KMS-11 (cell line): ENCODE measurements at regions not wholly inside any gene's neighbourhood (a gene's known extent, or its start where the extent isn't known, plus 50 kb on each side); places are given as distances from the start of the nearest gene placed in this dataset.

Experiments
- H2AFZ ChIP-seq: fragments of 200-600 bp; sonication (generic); 2 replicates; pipeline ENCODE4 v1.6.1; 2016; ENCODE audit warnings: antibody characterized with exemption, mixed run types, low read depth
- H3K27ac ChIP-seq: fragments of 200-600 bp; sonication (generic); 2 replicates; pipeline ENCODE4 v1.6.1; 2016; ENCODE audit warnings: mild to moderate bottlenecking, mixed run types
- H3K27me3 ChIP-seq: fragments of 200-600 bp; sonication (generic); 2 replicates; pipeline ENCODE4 v1.6.1; 2017; ENCODE audit warnings: mild to moderate bottlenecking, low read depth, mixed run types, moderate library complexity; ENCODE audit not compliant: insufficient read depth
- H3K36me3 ChIP-seq: fragments of 200-600 bp; sonication (generic); 2 replicates; pipeline ENCODE4 v1.6.1; 2017; ENCODE audit warnings: mild to moderate bottlenecking, mixed run types; ENCODE audit not compliant: insufficient read depth
- H3K4me1 ChIP-seq: fragments of 200-600 bp; sonication (generic); 2 replicates; pipeline ENCODE4 v1.6.1; 2016; ENCODE audit warnings: mild to moderate bottlenecking, low read depth, mixed run types; ENCODE audit not compliant: poor library complexity, severe bottlenecking
- H3K4me2 ChIP-seq: fragments of 200-600 bp; sonication (generic); 2 replicates; pipeline ENCODE4 v1.7.0; 2016; ENCODE audit warnings: mild to moderate bottlenecking, mixed run types
- H3K4me3 ChIP-seq: fragments of 200-600 bp; sonication (generic); IDR thresholded peaks from 2 replicates; pipeline ENCODE4 v1.6.1; 2017; ENCODE audit warnings: low read depth, low read length, mixed read lengths; ENCODE audit not compliant: insufficient read depth
- H3K79me2 ChIP-seq: fragments of 200-600 bp; sonication (generic); 2 replicates; pipeline ENCODE4 v1.6.1; 2016; ENCODE audit warnings: low read depth, mixed run types; ENCODE audit not compliant: insufficient read depth
- H3K9ac ChIP-seq: fragments of 200-600 bp; sonication (generic); 2 replicates; pipeline ENCODE4 v1.6.1; 2016; ENCODE audit warnings: mild to moderate bottlenecking, mixed run types
- H4K20me1 ChIP-seq: fragments of 200-600 bp; sonication (generic); 2 replicates; pipeline ENCODE4 v1.6.1; 2016; ENCODE audit warnings: mild to moderate bottlenecking, mixed run types; ENCODE audit not compliant: insufficient read depth
- TF ChIP-seq, protein P1 (sequence below): fragments of 200-600 bp; sonication (generic); conservative IDR thresholded peaks from 2 replicates; pipeline ENCODE4 v1.6.1; 2017; ENCODE audit warnings: low read depth, mild to moderate bottlenecking, antibody characterized with exemption, low read length, moderate library complexity, mixed read lengths

GRCh38 chr10:10865303-10865702, 152.4 kb upstream of the CELF2 start:
- H3K36me3 ChIP-seq = no peaks in the 10 kb centered on the region
- no peaks in the 10 kb centered on the region for H3K79me2 ChIP-seq
- H3K27me3 ChIP-seq = no peaks in the 10 kb centered on the region
- TF ChIP-seq, protein P1, sequence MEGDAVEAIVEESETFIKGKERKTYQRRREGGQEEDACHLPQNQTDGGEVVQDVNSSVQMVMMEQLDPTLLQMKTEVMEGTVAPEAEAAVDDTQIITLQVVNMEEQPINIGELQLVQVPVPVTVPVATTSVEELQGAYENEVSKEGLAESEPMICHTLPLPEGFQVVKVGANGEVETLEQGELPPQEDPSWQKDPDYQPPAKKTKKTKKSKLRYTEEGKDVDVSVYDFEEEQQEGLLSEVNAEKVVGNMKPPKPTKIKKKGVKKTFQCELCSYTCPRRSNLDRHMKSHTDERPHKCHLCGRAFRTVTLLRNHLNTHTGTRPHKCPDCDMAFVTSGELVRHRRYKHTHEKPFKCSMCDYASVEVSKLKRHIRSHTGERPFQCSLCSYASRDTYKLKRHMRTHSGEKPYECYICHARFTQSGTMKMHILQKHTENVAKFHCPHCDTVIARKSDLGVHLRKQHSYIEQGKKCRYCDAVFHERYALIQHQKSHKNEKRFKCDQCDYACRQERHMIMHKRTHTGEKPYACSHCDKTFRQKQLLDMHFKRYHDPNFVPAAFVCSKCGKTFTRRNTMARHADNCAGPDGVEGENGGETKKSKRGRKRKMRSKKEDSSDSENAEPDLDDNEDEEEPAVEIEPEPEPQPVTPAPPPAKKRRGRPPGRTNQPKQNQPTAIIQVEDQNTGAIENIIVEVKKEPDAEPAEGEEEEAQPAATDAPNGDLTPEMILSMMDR = no peak
- no peak overlapping the region for H3K27ac ChIP-seq
- H3K9ac ChIP-seq = no peak overlapping the region
- H3K4me3 ChIP-seq = no peak overlapping the region
- no peak overlapping the region for H3K4me2 ChIP-seq
- H4K20me1 ChIP-seq = no peaks in the 10 kb centered on the region
- H2AFZ ChIP-seq = no peak overlapping the region
- no peaks in the 10 kb centered on the region for H3K4me1 ChIP-seq

DNA sequence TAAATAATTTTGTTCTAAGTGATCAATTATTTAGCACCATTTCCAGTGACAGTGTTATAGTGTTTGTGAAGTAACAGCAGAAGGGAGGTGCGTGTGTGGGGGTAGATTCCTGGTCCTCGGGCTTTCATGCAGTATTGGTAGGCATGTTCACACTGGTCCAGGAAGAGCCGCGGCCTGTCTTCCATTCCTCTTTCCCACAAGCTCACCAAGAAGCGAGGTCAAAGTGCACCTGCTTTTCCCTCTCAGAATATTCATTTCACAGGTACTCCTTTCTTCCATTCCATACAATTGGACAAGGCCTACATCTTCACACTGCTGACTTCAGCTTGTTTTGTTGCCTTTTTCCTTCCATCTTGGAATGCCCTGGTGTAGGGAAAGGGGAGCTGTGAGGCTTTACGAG, 151.8 kb upstream of the CELF2 start:
- Histone ChIP-seq H3K4me2 (no peak overlapping the region), H3K36me3 (no peaks in the 10 kb centered on the region), H3K9ac (no peak overlapping the region), H3K79me2 (no peaks in the 10 kb centered on the region), H3K27me3 (no peaks in the 10 kb centered on the region), H3K4me3 (no peak overlapping the region), H2AFZ (no peak overlapping the region), H3K27ac (no peak overlapping the region), H3K4me1 (no peaks in the 10 kb centered on the region), H4K20me1 (no peaks in the 10 kb centered on the region)
- TF ChIP-seq, protein P1 = no peak

DNA sequence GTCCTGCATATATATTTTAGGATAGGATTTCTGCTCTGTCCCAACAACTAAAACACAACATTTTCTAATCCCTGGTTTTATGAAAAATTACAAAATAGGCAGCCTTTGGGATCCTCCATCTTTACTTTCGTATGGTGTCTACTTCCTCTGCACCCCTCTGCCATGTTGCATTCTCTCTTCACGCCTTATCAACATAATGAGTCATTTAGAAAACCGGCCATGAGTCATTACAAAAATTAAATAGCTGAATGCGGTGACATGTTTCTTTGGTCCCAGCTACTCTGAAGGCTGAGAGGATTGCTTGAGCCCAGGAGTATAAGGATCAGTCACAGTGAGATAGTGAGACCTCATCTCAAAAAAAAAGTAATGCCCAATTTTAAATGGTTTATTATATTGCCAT, 148.1 kb upstream of the CELF2 start:
- Histone ChIP-seq H3K27me3 (no peaks in the 10 kb centered on the region), H3K27ac (no peak overlapping the region), H3K36me3 (no peaks in the 10 kb centered on the region), H3K79me2 (no peaks in the 10 kb centered on the region), H4K20me1 (no peaks in the 10 kb centered on the region), H3K4me3 (no peak overlapping the region), H3K4me1 (no peaks in the 10 kb centered on the region), H3K4me2 (no peak overlapping the region), H3K9ac (no peak overlapping the region), H2AFZ (no peak overlapping the region)
- TF ChIP-seq, protein P1 = no peak

DNA sequence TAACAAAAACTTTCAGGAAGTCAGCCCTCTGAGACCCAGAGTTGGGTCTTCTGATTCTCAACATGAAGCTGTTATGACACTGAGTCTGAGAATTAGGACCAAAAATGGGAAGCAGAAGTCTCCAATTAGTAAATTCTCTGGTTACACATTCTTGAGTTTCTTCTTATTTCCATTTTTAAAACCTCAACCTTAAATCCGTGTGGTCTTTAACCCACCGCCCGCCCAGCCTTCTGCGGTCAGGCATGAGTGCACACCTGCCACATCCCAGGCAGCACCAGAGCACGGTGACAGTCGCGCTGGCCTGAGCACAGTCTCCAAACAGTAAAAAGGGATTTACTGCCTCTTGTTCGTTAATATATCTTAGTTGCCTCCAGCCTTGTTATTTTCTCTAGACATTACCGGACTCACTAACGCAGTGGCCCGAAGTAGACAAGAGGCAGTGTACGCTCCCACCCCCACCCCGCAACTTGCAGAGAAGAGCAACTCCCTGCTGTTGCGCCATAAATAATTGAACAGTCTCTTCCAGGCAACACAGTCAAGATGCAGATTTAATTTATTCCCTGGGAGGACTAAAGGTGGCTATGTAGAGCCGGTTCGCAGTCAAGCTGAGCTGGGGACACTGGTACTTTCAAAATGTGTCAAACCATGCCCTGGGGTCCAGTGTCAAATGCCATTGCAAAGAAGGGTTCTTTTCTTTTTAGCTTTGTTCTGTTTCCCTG, 147.0 kb upstream of the CELF2 start:
- no peaks in the 10 kb centered on the region for H3K4me1 ChIP-seq
- no peaks in the 10 kb centered on the region for H4K20me1 ChIP-seq
- H3K27ac ChIP-seq = no peak overlapping the region
- no peak overlapping the region for H3K4me3 ChIP-seq
- H3K9ac ChIP-seq = no peak overlapping the region
- TF ChIP-seq, protein P1 = no peak
- no peaks in the 10 kb centered on the region for H3K27me3 ChIP-seq
- no peak overlapping the region for H3K4me2 ChIP-seq
- H3K36me3 ChIP-seq = no peaks in the 10 kb centered on the region
- H3K79me2 ChIP-seq = no peaks in the 10 kb centered on the region
- H2AFZ ChIP-seq = no peak overlapping the region
